Activated CD4-positive, alpha-beta T cell treated with anti-CD3 and anti-CD28 coated beads, Interleukin-10, Interleukin-2, amounts not matched to agents 100 ng/mL and 50 ng/mL, durations not matched to agents 16 hours and 8 hours (primary cell): ENCODE measurements at regions not wholly inside any gene's neighbourhood (a gene's known extent, or its start where the extent isn't known, plus 50 kb on each side); places are given as distances from the start of the nearest gene placed in this dataset.

ENCODE experiments used
- DNase-seq: peaks from one replicate; pipeline ENCODE4 v3.0.0-alpha.2; 2020

DNA sequence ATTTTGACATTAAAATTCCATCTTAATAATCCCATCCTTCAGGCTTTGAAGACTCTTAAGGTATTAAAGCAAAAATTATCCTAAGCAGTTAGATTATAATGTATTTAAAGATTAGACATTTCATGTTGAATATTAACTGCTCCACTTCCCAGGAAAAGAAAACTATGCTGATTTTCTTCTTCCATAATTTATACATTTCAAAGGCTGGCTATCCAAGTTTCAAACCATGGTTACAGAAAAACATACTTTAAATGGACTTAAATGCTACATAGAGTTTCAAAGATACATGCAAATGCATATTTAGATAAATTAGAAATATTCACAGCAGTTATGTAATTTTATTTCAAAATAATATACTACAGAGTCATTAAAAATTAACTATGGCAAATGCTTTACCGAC is 1505.6 kb upstream of the ZEB2 start:
- no peak for DNase-seq

DNA sequence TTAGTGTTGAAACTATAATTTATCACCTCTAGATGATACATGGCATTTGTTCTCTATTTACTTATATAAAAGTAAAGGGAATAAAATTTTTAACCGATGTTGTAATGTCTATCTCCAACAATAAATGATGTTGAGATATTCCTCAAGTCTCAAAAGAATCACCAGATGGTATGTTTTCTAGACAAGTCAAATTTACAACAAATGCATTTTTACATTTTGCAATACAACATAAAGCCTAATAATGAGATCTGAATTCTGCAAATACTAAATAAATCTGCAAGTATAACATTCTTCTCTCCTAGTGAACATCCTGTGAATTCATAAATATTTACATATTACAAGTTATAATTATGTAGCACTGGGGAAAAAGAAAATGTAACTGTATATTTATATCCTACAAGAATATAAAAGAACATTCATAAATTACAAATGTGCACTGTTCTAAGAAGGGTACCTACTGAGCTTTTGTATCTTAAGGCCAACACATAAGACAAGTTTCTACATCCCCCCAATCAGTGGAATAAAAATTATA is 1504.4 kb upstream of the ZEB2 start:
- DNase-seq, result no peak

GRCh38 chr2:146004462-146004861 is 1484.5 kb upstream of the ZEB2 start:
- DNase-seq, result no peak

DNA sequence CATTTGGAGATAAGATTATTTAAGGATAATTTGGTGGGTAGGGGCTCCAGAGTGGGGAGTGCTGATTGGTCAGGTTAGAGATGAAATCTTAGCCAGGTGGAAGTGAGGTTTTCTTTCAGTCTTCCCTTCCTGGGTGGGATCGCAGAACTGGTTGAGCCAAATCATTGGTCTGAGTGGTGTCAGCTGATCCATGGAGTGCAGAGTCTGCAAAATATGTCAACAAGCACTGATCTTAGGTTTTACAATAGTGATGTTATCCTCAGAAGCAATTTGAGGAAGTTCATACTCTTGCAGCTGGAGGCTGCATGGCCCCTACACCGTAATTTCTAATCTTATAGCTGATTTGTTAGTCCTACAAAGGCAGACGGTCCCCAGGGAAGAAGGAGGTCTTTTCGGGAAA is 1483.4 kb upstream of the ZEB2 start:
- no peak for DNase-seq

GRCh38 chr2:145994910-145995309 is 1475.0 kb upstream of the ZEB2 start:
- no peak for DNase-seq

DNA sequence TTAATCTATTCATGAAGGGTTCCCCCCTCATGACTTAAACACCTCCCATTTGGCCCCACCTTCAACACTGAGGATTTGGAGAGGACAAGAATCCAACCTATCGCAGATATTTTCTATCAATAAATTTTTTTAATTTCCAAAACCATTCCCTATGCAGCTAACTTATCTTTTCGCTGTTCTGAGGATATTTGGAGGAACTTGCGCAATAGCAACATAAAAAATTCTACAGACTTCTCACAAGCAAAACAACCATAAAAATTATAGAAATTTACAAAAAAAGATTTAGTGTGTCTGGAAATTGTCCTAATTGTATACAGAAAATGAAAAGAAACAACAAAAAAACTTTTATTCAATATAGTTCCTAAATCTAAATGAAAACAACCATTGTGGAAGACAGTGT is 1472.7 kb upstream of the ZEB2 start:
- DNase-seq, result no peak

GRCh38 chr2:145987793-145988192 is 1467.9 kb upstream of the ZEB2 start:
- DNase-seq, result no peak

DNA sequence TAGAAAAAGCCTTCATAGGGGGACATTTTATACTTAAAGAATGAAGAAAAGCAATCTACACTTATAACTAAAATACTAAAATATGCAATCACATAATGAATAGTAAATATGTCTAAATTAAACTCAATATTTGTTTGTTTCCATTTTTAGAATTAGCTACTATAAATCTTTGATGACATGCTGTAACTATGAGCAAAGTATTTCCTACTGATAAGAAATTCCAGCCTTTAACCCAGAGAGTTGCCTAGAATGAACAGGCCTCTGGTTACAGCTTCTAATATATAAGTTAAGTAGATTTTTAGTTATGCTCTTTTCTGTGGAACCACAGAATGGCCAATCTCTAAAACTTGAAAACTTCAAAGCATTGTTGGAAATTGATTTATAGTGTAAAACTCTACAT is 1465.6 kb upstream of the ZEB2 start:
- DNase-seq, result no peak

GRCh38 chr2:145984580-145984979 is 1464.7 kb upstream of the ZEB2 start:
- DNase-seq, result no peak

DNA sequence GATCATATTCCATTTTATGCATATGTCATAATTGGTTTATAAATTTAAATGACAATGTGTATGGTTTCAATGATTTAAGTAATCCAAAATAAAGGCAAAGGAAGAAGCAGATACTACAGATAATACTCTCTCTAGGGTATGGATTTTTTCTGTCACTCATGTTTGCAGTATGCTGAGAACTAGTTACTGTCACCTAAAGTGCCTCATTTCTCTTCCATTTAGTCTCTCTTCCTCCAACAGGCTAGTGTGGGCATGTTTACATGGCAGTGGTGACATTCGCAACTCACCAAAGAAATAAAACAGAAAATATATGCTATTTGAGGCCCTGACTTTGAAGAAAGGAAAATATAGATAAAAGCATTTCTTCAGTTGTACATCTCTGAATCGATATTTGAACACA is 1460.4 kb upstream of the ZEB2 start:
- no peak for DNase-seq

DNA sequence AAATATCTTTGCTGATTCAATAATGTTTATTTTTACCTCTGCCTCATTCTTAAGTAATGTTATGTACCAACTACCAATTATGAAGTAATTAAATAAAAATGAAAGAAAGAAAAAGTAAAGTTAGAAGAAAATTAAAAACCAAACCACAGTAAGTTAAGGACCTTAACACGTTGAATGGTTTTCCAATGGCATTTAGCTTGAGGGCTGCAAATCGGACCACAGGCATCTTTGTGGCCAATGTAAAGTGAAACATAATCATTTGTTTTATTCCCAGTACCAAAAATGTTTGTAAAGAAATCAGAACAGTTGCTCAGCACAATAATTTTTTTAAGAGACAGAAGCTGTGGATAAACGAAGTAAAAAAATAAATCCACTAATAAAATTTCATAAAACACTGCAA is 1455.5 kb upstream of the ZEB2 start:
- DNase-seq, result no peak

GRCh38 chr2:145961846-145962245 is 1441.9 kb upstream of the ZEB2 start:
- DNase-seq, result no peak

- DNase-seq, result no peak
Measured at GRCh38 chr2:145960479-145961163, 1440.7 kb upstream of the ZEB2 start.

DNA sequence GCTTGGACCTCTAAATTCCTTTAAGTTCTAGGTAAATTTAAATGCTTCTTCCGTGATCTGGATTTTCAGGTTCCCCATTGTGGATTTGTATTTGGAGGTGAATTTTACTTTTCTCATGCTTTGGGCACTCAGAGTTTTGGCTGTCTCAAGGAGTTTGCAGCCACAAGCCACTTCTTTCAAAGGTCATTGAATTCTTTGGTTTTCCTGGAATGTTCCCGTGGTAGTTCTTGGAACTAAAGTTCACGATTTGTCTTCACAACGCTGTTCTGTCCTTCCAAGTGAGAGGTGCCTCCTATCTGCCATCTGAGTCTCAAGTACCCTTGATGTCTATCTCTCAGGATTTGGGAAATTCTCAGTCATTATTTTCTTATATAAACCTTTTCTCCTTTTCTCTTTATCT is 1438.7 kb upstream of the ZEB2 start:
- no peak for DNase-seq

- no peak for DNase-seq
Measured at GRCh38 chr2:145957929-145958328, 1438.0 kb upstream of the ZEB2 start.

DNA sequence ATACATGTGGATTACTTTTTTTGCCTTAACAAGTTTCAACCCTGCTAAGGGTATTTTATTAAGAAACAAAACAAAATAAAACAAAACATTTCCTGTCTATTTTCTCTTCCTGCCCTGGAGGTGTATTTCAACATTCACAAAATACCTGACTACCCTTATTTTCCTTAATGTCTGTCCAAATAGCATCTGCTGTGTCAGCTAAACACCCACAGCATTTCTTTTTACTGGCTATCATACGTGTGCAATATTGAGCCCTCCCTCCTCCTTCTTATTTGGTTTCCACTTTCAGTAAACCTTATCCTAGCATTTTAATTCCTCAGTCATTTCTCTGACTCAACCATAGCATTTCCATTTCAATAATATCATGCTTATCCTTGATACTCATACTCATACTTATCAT is 1420.0 kb upstream of the ZEB2 start:
- DNase-seq, result no peak

DNA sequence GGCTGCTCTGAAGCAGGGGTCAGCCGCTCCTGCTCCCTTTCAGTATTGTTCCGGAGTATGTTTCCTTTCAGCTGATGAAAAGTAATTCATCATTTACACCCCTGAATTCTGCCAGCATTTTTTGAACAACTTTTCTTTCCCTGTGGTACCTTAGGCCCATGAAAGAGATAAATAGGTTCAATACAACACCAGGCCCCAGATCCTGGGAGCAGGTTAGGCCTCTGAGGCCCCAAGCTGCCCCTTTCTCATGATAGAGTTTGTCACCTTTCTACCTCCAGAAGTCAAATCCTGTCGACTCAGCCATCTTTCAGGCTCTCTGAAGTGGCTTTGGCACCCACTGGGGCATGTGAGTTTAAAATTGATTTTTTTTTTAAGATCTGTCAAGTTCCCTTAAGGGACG is 1415.1 kb upstream of the ZEB2 start:
- DNase-seq, result no peak

DNA sequence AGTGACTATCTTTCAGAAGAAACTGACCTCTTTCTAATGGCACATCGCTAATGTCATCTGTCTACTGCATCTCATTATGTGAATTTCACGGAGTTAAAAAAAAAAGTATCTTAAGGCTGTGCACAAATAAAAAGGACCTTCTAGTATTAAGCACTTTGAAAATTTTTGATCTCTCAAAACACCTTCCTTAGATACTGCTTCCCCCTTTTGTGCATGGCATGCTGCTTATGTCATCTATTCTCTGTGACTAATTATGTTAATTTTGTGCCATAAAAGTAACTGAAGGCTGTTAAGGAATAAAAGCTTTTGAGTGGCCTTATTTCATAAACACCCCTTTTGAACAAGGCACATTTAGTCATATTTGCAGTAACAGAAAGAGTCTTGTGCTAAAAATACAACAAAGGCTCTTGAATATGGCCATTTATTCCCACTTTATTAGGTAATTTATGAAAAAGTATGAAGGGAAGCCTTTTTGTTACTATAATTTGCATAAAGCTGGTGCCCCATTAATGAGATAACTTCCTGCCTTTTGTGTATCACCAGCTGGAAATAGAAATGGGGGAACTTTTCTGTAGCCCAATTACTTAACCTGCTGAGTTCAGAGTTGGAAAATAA is 1412.0 kb upstream of the ZEB2 start:
- no peak for DNase-seq

GRCh38 chr2:145930318-145930717 is 1410.4 kb upstream of the ZEB2 start:
- no peak for DNase-seq

DNA sequence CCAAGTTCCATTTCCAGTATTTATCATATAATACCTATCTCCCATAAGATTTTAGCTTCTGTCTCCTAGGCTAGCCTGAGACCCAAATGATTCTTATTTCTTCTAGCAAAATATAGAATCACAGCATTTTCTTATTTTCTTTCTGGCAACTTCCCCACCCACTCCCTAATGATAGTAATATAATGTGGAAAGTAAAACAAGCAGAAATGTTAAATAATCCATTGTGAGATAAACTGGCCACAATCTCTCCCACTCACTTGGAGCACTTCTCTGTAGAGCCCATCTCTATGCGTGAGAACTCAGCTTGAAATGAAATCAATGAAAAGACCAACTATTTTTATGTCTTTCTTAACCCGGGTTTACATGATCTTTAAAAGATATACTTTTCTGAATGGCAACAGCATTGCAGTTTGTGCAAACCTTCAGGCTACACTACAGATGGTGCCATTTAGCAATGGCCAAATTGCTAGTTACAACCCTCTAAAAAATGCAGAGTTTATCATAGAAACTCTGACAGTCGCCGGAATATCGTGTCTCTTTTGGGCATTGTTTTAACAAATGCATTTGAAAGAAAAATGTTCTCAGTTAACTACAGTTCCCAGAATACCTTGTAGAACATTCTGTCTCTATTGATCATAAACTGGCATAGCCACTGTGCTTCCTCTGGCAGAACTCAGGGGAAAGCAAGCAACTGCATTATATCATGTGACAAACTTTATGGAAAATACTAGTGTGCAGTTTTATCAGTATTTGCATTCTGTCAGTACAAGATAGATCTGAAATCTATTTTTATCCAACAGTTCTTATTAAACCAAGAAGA is 1407.4 kb upstream of the ZEB2 start:
- DNase-seq, result no peak

DNA sequence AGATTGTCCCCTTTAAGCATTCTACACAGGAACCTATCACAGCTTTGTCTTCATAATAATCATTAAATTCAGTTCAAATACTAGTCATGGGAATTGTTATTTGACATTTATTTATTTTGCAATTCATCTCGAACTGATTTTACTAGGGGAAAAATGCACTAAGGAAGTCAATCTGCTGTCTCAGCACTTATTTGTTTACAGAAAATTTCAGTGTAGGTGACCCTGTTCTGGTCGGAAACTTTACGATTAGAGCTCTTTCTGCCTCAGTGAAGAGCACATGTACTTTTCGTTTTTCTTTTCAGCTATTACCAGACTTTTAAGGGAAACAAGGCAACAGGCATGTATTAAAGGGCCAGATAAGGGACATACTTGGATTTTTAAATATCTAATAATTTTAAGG is 1405.7 kb upstream of the ZEB2 start:
- no peak for DNase-seq

DNA sequence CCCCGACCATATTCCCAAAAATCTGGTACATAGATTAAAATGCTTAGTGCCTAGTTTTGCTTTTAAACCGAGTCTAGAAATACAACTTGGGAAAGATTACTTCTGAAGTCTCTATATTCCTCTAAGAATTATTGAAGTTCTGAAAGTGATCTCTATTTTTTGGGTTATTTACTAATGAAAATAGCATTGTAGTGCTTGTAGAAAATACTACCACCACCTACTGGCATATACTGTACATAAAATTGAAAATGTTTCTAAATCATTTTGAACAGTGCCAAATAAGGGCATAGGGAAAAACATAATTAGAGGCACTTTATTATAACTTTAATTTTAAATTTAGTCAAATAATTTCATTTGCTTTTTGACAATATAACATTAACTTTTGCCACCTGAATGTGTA is 1399.6 kb upstream of the ZEB2 start:
- no peak for DNase-seq

- DNase-seq, result no peak
Measured at GRCh38 chr2:145918951-145919350, 1399.0 kb upstream of the ZEB2 start.

GRCh38 chr2:145916799-145917198 is 1396.9 kb upstream of the ZEB2 start:
- no peak for DNase-seq
